COLO829 (cell line): ENCODE measurements at regions not wholly inside any gene's neighbourhood (a gene's known extent, or its start where the extent isn't known, plus 50 kb on each side); places are given as distances from the start of the nearest gene placed in this dataset.

Experiments used
- DNase-seq: peaks from one replicate; pipeline ENCODE4 v3.0.0; 2012; ENCODE audit warnings: low spot score

GRCh38 chr20:43241057-43241702, 51.5 kb upstream of the PTPRT start:
- no peak for DNase-seq
